Esophagus squamous epithelium (tissue), 5 donors: ENCODE measurements at regions not wholly inside any gene's neighbourhood (a gene's known extent, or its start where the extent isn't known, plus 50 kb on each side); places are given as distances from the start of the nearest gene placed in this dataset.

ENCODE experiments used
- DNase-seq: peaks from one replicate; lab custom pipeline; 2025; lab: John Stamatoyannopoulos, UW
- H3K27ac ChIP-seq, 4 donors: fragments of 200-600 bp; sonication (generic); one replicate each; pipeline ENCODE4 v1.5.1; 2016 to 2019; ENCODE audit warnings: mild to moderate bottlenecking in 1 of 4
- H3K27me3 ChIP-seq, 4 donors: fragments of 200-600 bp; sonication (generic); 1 replicate in 3 of 4; 2 replicates in 1 of 4; pipeline versions ENCODE4 v1.5.1 to v1.6.0; 2017 to 2021; ENCODE audit warnings: antibody characterized with exemption in 1 of 4
- H3K36me3 ChIP-seq, 3 donors: fragments of 200-600 bp; sonication (generic); one replicate each; pipeline ENCODE4 v1.5.1; 2016 to 2019
- H3K4me1 ChIP-seq, 3 donors: fragments of 200-600 bp; sonication (generic); one replicate each; pipeline ENCODE4 v1.5.1; 2017 to 2019
- H3K4me3 ChIP-seq, 4 donors: fragments of 200-600 bp; sonication (generic); 1 replicate in 3 of 4; 2 replicates in 1 of 4; pipeline ENCODE4 v1.5.1; 2016 to 2019; ENCODE audit warnings: mild to moderate bottlenecking in 2 of 4, moderate library complexity in 1 of 4
- H3K9me3 ChIP-seq, 3 donors: fragments of 200-600 bp; sonication (generic); one replicate each; pipeline ENCODE4 v1.5.1; 2016 to 2019
- POLR2A ChIP-seq, 4 donors: fragments of 450-650 bp; IDR thresholded peaks; one replicate each; pipeline ENCODE4 v1.6.1; 2017; ENCODE audit warnings: antibody characterized with exemption in 4 of 4, mild to moderate bottlenecking in 4 of 4, moderate library complexity in 3 of 4
- WGBS, 2 donors: methylation state at CpG; one replicate each; pipeline ENCODE4 v1.1.5; 2018; 5-methylcytosine and 5-hydroxymethylcytosine counted together
- intact Hi-C: fragments of 100-400 bp; cut with DNase I; formaldehyde crosslinking; loops from one replicate; pipeline ENCODE4 v1.15.0; 2022
- TF ChIP-seq, protein P1 (sequence below), 6 experiments: fragments of 450-650 bp in 4 of 6; fragments of 200-600 bp in 2 of 6; sonication (generic) in 2 of 6; IDR thresholded peaks; one replicate each; pipeline ENCODE4 v1.5.1; 2016 to 2019; ENCODE audit warnings: antibody characterized with exemption in 6 of 6, mild to moderate bottlenecking in 4 of 6, moderate library complexity in 4 of 6
- donor health status: DM: yes; HTN: yes; CAD: no.

DNA sequence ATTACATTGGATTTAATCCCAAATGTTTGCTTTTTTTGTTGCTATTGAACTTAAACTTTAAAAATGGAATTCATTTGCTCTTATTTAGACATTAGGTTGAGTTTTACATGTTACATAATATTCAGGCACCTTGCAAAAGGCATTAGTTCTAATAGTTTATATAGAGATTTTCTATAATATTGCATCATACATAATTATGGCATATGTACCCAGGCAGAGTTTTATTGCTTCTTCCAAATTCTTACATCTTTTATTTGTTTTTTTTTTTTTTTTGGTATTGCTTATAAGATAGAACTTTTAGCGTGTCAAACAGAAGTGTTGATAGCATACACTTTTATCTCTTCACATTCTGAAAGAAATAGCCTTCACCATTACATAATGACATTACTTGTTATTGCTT is 487.7 kb downstream of the GABRG1 start:
- 79 to 82% methylated on average over 1 of the region's 1 CpG for WGBS, 2 donors
- Histone ChIP-seq H3K4me1 (no peaks in the 10 kb centered on the region), H3K4me3 (no peak overlapping the region), H3K36me3 (no peaks in the 10 kb centered on the region), H3K27me3 (no peaks in the 10 kb centered on the region), H3K27ac (no peak overlapping the region), H3K9me3 (peaks cover 0 to 5% (median 0%) of the 10 kb centered on the region in 3 donors)
- no peak for DNase-seq
- intact Hi-C loops: no loop called here
- TF ChIP-seq, protein P1, sequence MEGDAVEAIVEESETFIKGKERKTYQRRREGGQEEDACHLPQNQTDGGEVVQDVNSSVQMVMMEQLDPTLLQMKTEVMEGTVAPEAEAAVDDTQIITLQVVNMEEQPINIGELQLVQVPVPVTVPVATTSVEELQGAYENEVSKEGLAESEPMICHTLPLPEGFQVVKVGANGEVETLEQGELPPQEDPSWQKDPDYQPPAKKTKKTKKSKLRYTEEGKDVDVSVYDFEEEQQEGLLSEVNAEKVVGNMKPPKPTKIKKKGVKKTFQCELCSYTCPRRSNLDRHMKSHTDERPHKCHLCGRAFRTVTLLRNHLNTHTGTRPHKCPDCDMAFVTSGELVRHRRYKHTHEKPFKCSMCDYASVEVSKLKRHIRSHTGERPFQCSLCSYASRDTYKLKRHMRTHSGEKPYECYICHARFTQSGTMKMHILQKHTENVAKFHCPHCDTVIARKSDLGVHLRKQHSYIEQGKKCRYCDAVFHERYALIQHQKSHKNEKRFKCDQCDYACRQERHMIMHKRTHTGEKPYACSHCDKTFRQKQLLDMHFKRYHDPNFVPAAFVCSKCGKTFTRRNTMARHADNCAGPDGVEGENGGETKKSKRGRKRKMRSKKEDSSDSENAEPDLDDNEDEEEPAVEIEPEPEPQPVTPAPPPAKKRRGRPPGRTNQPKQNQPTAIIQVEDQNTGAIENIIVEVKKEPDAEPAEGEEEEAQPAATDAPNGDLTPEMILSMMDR (IDR thresholded peaks at IDR 0.05): no peak

DNA sequence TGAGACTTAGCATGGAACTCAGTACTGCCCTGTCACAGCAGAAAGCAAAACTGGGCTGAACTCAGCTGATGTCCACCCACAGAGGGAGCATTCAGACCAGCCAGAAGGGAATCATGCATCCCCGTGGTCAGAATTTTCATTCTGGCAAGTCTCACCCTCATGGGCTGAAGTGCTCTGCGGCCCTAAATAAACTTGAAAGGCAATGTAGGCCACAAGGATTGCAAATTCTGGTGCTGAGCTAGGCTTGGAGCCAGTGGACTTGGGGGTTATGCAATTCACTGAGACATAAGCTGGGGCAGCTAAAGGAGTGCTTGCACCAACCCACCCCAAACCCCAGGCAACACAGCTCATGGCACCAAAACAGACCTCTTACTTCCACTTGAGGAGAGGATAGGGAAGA is 494.1 kb downstream of the GABRG1 start:
- Histone ChIP-seq H3K36me3 (no peaks in the 10 kb centered on the region), H3K4me3 (no peak overlapping the region)
- DNase-seq: no peak

GRCh38 chr4:45621971-45622370 is 501.9 kb downstream of the GABRG1 start:
- Histone ChIP-seq H3K4me3 (no peak overlapping the region), H3K9me3 (no peaks in the 10 kb centered on the region), H3K4me1 (no peaks in the 10 kb centered on the region), H3K36me3 (no peaks in the 10 kb centered on the region), H3K27me3 (no peaks in the 10 kb centered on the region), H3K27ac (no peak overlapping the region)
- WGBS, 2 donors: 31 to 39% methylated on average over 2 of the region's 2 CpGs
- intact Hi-C loops: no loop called here
- DNase-seq: no peak
- no peak for TF ChIP-seq POLR2A (IDR thresholded peaks at IDR 0.05)
- TF ChIP-seq, protein P1 (IDR thresholded peaks at IDR 0.05): no peak

More for the DNA sequence above, 494.1 kb downstream of the GABRG1 start:
- H3K4me1 ChIP-seq: no peaks in the 10 kb centered on the region
- intact Hi-C loops: no loop called here
- no peak overlapping the region for H3K27ac ChIP-seq
- peaks cover 0 to 10% (median 0%) of the 10 kb centered on the region in 3 donors for H3K9me3 ChIP-seq
- TF ChIP-seq, protein P1 (IDR thresholded peaks at IDR 0.05): no peak
- TF ChIP-seq POLR2A (IDR thresholded peaks at IDR 0.05): no peak
- WGBS, 2 donors: 69% methylated on average over 2 of the region's 2 CpGs; no CpG with 5 or more reads in 1 of the 2 donors
- no peaks in the 10 kb centered on the region for H3K27me3 ChIP-seq

DNA sequence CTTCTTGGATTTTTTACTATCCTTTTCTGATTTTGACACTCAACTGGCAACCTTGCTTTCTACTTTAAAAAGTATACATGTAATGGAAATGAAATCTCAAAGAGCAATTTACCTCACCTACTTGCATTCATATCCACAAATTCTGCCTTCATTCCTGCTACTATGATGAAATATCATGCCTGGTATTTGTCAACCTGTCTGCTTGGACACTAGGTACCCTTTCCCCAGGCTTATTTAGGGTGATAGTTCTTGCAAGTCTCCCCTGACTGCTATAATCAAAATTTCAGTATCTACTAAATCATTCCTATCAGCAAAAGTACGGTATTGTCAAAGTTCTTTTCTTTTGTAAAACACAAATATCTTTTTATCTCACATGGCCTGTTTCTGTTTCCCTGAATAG is 503.0 kb downstream of the GABRG1 start:
- DNase-seq: no peak
- Histone ChIP-seq H3K36me3 (no peaks in the 10 kb centered on the region), H3K27ac (no peak overlapping the region), H3K4me1 (no peaks in the 10 kb centered on the region), H3K9me3 (no peaks in the 10 kb centered on the region), H3K27me3 (no peaks in the 10 kb centered on the region), H3K4me3 (no peak overlapping the region)
- TF ChIP-seq, protein P1 (IDR thresholded peaks at IDR 0.05): no peak
- no peak for TF ChIP-seq POLR2A (IDR thresholded peaks at IDR 0.05)
- intact Hi-C loops: no loop called here
- 68 to 89% methylated on average over 1 of the region's 1 CpG for WGBS, 2 donors

DNA sequence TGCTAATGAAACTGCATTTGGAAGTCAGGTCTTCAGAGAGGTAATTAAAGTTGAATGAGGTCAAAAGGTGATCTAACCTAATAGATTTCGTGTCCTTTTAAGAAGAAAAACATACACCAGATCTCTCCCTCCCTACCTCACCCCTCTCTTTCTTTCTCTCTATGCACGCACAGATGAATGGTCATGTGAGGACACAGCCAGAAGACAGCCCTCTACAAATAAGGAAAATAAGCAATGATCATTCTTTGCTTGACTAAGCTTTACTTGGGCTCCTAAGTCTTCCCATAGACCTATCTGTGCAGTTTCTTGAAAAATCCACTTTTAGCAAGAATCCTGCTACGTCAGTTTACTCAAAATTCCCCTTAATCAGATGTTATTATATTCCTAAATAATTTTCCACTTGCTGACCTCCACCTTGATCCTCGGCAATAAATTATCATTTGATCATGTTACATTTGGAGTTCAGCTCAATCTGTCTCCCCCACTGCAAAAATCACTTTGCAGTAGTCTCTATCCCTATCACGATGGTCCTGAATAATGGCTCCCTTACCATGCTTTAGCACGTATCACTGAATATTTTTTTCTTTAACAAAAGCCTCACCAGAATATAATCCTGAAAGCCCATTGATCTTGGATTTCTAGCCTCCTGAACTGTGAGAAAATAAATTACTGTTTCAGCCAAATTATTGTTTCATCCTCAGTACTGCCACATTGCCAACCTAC is 527.3 kb downstream of the GABRG1 start:
- TF ChIP-seq POLR2A (IDR thresholded peaks at IDR 0.05): no peak
- TF ChIP-seq, protein P1 (IDR thresholded peaks at IDR 0.05): no peak
- Histone ChIP-seq H3K4me1 (no peaks in the 10 kb centered on the region), H3K9me3 (no peaks in the 10 kb centered on the region), H3K36me3 (no peaks in the 10 kb centered on the region), H3K4me3 (no peak overlapping the region), H3K27me3 (no peaks in the 10 kb centered on the region), H3K27ac (no peak overlapping the region)
- intact Hi-C loops: no loop called here
- no peak for DNase-seq
- WGBS, 2 donors: 64 to 67% methylated on average over 6 of the region's 6 CpGs
